Lung (tissue), 11 donors: ENCODE measurements at regions not wholly inside any gene's neighbourhood (a gene's known extent, or its start where the extent isn't known, plus 50 kb on each side); places are given as distances from the start of the nearest gene placed in this dataset.
A peak's percentile ranks its signal among the peaks of the same experiment; 100 is the strongest.

ENCODE experiments used
- ATAC-seq: fragments of 200-7000 bp; cut with Tn5 transposase; one replicate; pipeline ENCODE4 v1.9.1; 2020; ENCODE audit warnings: moderate number of reproducible peaks; ENCODE audit not compliant: insufficient read depth, low FRiP score
- DNase-seq, 3 donors: peaks; one replicate each; pipeline ENCODE4 v3.0.0-alpha.2; 2013 to 2017
- H3K27ac ChIP-seq, 2 donors: one replicate each; pipeline ENCODE4 v1.5.1; 2013; ENCODE audit warnings: mild to moderate bottlenecking in 2 of 2, moderate library complexity in 2 of 2, control low read depth in 1 of 2, inconsistent platforms in 1 of 2, low read depth in 1 of 2, low read length in 1 of 2
- H3K27me3 ChIP-seq, 3 donors: one replicate each; pipeline ENCODE4 v1.5.1; 2013; ENCODE audit warnings: low read length in 2 of 3; ENCODE audit not compliant: control insufficient read depth in 3 of 3, insufficient read depth in 3 of 3
- H3K36me3 ChIP-seq, 4 donors: one replicate each; pipeline ENCODE4 v1.5.1; 2013; ENCODE audit warnings: low read length in 4 of 4, mild to moderate bottlenecking in 1 of 4, moderate library complexity in 1 of 4; ENCODE audit not compliant: control insufficient read depth in 4 of 4, insufficient read depth in 4 of 4
- H3K4me1 ChIP-seq, 5 donors: one replicate each; pipeline ENCODE4 v1.5.1; 2013; ENCODE audit warnings: low read length in 5 of 5, mild to moderate bottlenecking in 2 of 5, moderate library complexity in 1 of 5; ENCODE audit not compliant: control insufficient read depth in 5 of 5, insufficient read depth in 5 of 5
- H3K4me3 ChIP-seq: one replicate; pipeline ENCODE4 v1.5.1; 2013; ENCODE audit warnings: mild to moderate bottlenecking, control low read depth, moderate library complexity
- H3K9ac ChIP-seq, 2 donors: one replicate each; pipeline ENCODE4 v1.5.1; 2013; ENCODE audit warnings: low read length in 2 of 2, control low read depth in 1 of 2; ENCODE audit not compliant: insufficient read depth in 1 of 2
- H3K9me3 ChIP-seq, 4 donors: one replicate each; pipeline ENCODE4 v1.5.1; 2013; ENCODE audit warnings: low read length in 3 of 4, mild to moderate bottlenecking in 1 of 4, moderate library complexity in 1 of 4; ENCODE audit not compliant: control insufficient read depth in 4 of 4, insufficient read depth in 3 of 4
- WGBS, 2 donors: extraction: QIAGEN DNeasy Blood & Tissue Kit; methylation state at CpG; one replicate each; pipeline ENCODE4 v1.1.7; 2013; 5-methylcytosine and 5-hydroxymethylcytosine counted together
- TF ChIP-seq, protein P1 (sequence below): IDR thresholded peaks from 2 replicates; pipeline ENCODE4 v1.5.1; 2012; ENCODE audit warnings: mild to moderate bottlenecking; ENCODE audit errors: control extremely low read depth, extremely low read depth
- donor health status: control.
- donor health status: control.
- donor health status: Bipolar disorder and iron deficiency.
- donor health status: healthy.
- donor health status: DM: yes; HTN: yes; CAD: no.

DNA sequence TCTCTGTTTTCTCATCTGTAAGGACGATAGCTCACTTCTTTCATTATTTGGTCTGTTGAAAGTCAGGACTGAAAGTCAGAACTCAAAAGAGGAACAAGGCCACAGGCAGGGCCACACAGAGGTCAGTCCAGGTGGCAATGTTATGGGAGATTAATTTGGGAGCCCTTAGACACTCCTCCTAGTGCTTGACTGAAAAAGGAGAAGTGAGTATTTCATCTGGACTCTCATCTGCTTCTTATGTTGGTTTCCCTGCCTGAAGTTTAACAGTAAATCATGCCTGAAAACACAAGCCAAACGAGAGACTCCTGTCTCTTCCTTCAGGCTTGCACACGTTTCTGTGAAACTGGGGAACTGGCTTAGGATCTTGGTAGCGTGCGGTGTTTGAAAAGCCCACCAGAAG is 248.5 kb downstream of the BUB3 start:
- Histone ChIP-seq H3K36me3 (no peaks in the 10 kb centered on the region), H3K9me3 (peaks cover 0 to 7% (median 0%) of the 10 kb centered on the region in 4 donors), H3K4me1 (no peaks in the 10 kb centered on the region), H3K27ac (no peak overlapping the region), H3K9ac (no peak overlapping the region), H3K27me3 (no peaks in the 10 kb centered on the region), H3K4me3 (no peak overlapping the region)
- ATAC-seq: no peak
- TF ChIP-seq, protein P1, sequence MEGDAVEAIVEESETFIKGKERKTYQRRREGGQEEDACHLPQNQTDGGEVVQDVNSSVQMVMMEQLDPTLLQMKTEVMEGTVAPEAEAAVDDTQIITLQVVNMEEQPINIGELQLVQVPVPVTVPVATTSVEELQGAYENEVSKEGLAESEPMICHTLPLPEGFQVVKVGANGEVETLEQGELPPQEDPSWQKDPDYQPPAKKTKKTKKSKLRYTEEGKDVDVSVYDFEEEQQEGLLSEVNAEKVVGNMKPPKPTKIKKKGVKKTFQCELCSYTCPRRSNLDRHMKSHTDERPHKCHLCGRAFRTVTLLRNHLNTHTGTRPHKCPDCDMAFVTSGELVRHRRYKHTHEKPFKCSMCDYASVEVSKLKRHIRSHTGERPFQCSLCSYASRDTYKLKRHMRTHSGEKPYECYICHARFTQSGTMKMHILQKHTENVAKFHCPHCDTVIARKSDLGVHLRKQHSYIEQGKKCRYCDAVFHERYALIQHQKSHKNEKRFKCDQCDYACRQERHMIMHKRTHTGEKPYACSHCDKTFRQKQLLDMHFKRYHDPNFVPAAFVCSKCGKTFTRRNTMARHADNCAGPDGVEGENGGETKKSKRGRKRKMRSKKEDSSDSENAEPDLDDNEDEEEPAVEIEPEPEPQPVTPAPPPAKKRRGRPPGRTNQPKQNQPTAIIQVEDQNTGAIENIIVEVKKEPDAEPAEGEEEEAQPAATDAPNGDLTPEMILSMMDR: no peak
- no peak for DNase-seq
- 40 to 62% methylated on average over 5 of the region's 5 CpGs for WGBS, 2 donors

DNA sequence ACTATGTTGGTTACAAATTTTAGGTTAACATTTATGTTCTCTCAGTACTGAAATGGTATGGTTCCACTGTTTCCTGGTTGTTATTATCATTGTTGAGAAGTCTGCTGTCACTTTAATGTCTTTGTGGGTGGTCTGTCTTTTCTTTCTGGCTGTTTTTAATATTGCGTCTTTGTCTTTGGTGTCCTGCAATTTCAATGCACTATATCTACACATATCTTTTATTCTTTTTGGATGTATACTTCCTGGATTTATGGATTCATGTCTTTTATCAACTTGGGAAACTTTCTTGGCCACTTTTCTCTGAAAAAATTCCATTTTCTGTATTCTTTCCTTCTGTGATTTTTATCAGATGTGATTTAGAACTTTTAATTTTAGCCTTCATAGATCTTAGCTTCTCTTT is 250.2 kb downstream of the BUB3 start:
- DNase-seq: no peak
- 92 to 96% methylated on average over 1 of the region's 1 CpG for WGBS, 2 donors
- Histone ChIP-seq H3K4me1 (peaks cover 0 to 9% (median 0%) of the 10 kb centered on the region in 5 donors), H3K9ac (no peak overlapping the region), H3K27ac (no peak overlapping the region), H3K27me3 (no peaks in the 10 kb centered on the region), H3K4me3 (no peak overlapping the region), H3K9me3 (peaks cover 0 to 7% (median 0%) of the 10 kb centered on the region in 4 donors), H3K36me3 (no peaks in the 10 kb centered on the region)
- TF ChIP-seq, protein P1: no peak
- ATAC-seq: no peak

DNA sequence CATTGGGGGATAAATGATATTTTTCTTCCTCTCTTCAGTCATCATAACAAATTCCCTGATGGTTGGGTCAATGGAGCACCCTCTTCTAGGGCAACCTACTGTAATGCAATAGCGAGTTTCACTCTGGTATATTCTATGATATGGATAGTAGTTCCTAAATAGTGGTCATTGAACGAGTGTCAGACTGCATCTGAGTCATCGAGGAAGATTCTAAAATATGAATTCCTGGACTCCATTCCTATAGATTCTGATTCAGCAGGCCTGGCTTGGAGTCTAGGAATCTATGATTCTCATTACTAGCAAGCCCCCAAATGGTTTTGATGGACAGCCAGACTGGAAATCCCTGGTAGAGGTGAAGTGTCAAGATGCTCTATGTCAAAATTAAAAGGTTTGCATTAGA is 254.5 kb downstream of the BUB3 start:
- Histone ChIP-seq H3K4me1 (peaks cover 0 to 18% (median 0%) of the 10 kb centered on the region in 5 donors), H3K36me3 (no peaks in the 10 kb centered on the region), H3K9ac (no peak overlapping the region), H3K9me3 (peaks cover 0 to 5% (median under 1%) of the 10 kb centered on the region in 4 donors), H3K4me3 (no peak overlapping the region), H3K27me3 (peaks cover 0 to 10% (median 6%) of the 10 kb centered on the region in 3 donors), H3K27ac (no peak overlapping the region)
- TF ChIP-seq, protein P1: no peak
- no peak for ATAC-seq
- DNase-seq: no peak
- 81 to 91% methylated on average over 3 of the region's 3 CpGs for WGBS, 2 donors

DNA sequence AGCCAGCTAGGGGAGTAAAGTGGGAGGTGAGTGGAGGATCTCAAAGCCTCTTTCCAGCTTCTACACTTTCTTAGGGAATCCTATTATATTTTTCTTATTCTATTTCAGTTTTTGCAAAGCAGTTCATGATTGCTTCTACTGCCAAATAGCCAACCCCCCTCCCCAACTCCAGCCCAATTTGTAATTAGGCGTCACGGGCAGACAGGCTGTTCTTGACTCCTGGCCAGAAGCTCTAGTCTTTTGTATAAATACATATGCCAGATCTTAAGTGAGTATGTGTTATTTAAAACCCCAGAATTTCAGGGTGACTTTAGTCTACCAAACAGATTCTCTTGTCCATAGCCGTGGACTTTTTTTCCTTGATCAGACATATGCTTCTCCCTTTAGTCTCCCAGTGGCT is 255.2 kb downstream of the BUB3 start:
- H3K27me3 ChIP-seq: peaks cover 0 to 10% (median 6%) of the 10 kb centered on the region in 3 donors
- TF ChIP-seq, protein P1: no peak
- no peaks in the 10 kb centered on the region for H3K36me3 ChIP-seq
- ATAC-seq (no peak), DNase-seq (peak; percentile 74 to 88 (median 87))
- peaks cover 0 to 2% (median under 1%) of the 10 kb centered on the region in 4 donors for H3K9me3 ChIP-seq
- WGBS, 2 donors: 64 to 82% methylated on average over 3 of the region's 3 CpGs
- no peak overlapping the region for H3K27ac ChIP-seq
- no peak overlapping the region for H3K4me3 ChIP-seq
- peaks cover 0 to 18% (median 0%) of the 10 kb centered on the region in 5 donors for H3K4me1 ChIP-seq
- H3K9ac ChIP-seq: no peak overlapping the region
